Adrenal gland (tissue), 9 donors: ENCODE measurements at regions not wholly inside any gene's neighbourhood (a gene's known extent, or its start where the extent isn't known, plus 50 kb on each side); places are given as distances from the start of the nearest gene placed in this dataset.

Experiments used
- DNase-seq, 7 donors: peaks; one replicate each; pipeline ENCODE4 v3.0.0-alpha.2; 2019 to 2020
- H3K27ac ChIP-seq, 5 donors: fragments of 200-600 bp; sonication (generic) in 4 of 5; 1 replicate in 3 of 5; 2 replicates in 2 of 5; pipeline versions ENCODE4 v1.5.1 to v1.8.0; 2016 to 2020; ENCODE audit warnings: mild to moderate bottlenecking in 1 of 5
- H3K27me3 ChIP-seq: fragments of 200-600 bp; 2 replicates; pipeline ENCODE4 v1.8.0; 2021
- H3K36me3 ChIP-seq, 2 donors: fragments of 200-600 bp; replicated peaks in 1 of 2; 1 replicate in 1 of 2; 2 replicates in 1 of 2; pipeline versions ENCODE4 v1.5.1 to v1.8.0; 2018 to 2022
- H3K4me1 ChIP-seq, 2 donors: fragments of 200-600 bp; replicated peaks in 1 of 2; 1 replicate in 1 of 2; 2 replicates in 1 of 2; pipeline versions ENCODE4 v1.5.1 to v1.8.0; 2018 to 2021
- H3K4me3 ChIP-seq, 4 donors: fragments of 200-600 bp; sonication (generic) in 3 of 4; one replicate each; pipeline ENCODE4 v1.5.1; 2016 to 2018
- H3K9me3 ChIP-seq, 3 donors: fragments of 200-600 bp; sonication (generic) in 1 of 3; replicated peaks in 1 of 3; 1 replicate in 2 of 3; 2 replicates in 1 of 3; pipeline versions ENCODE4 v1.5.1 to v1.8.0; 2016 to 2021
- POLR2A ChIP-seq, 2 donors: fragments of 450-650 bp; IDR thresholded peaks; one replicate each; pipeline ENCODE4 v1.6.1; 2017; ENCODE audit warnings: antibody characterized with exemption in 2 of 2, mild to moderate bottlenecking in 2 of 2, moderate library complexity in 1 of 2
- WGBS, 4 donors: extraction: QIAGEN DNeasy Blood & Tissue Kit in 2 of 4; methylation state at CpG; one replicate each; pipeline versions ENCODE4 v1.1.5 to v1.1.7; 2013 to 2017; 5-methylcytosine and 5-hydroxymethylcytosine counted together
- intact Hi-C, 2 donors: fragments of 100-400 bp; cut with DNase I; formaldehyde crosslinking; loops; one replicate each; pipeline versions ENCODE4 v1.14.1 to v1.15.0; 2022 to 2023
- TF ChIP-seq, protein P1 (sequence below), 6 experiments: fragments of 450-650 bp in 4 of 6; fragments of 200-600 bp in 2 of 6; sonication (generic) in 1 of 6; IDR thresholded peaks; 1 replicate in 5 of 6; 2 replicates in 1 of 6; pipeline versions ENCODE4 v1.5.1 to v1.8.0; 2016 to 2021; ENCODE audit warnings: antibody characterized with exemption in 6 of 6, mild to moderate bottlenecking in 2 of 6, moderate library complexity in 1 of 6
- donor health status: healthy with polysubstance abuse.
- donor health status: Bipolar disorder and iron deficiency.
- donor health status: DM: yes; HTN: yes; CAD: no.
- donor health status: DM: no; HTN: no; CAD: no.
- donor health status: DM: no; HTN: no; CAD: no.

DNA sequence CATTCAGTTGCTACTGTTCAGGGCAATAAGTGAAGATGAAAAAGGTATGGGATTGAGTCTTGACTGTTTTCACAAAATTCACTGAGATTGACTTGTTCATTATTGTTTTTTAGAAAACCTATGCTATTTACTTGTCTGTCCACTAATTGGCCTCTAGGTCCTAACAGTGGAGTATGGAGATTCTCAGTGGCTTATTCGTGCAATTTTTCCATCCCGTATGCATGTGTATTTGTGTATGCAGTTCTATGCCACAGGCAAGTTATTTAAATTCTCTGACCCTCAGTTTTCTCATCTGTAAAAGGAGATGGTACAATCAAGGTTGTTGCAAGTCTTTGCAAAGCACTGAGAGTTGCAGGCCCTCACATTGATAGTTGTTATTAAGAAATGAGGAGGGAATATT lies 151.0 kb downstream of the BBOX1 start:
- no peaks in the 10 kb centered on the region for H3K9me3 ChIP-seq
- no peak overlapping the region for H3K27ac ChIP-seq
- WGBS, 4 donors = 95 to 99% (median 97%) methylated on average over 2 of the region's 2 CpGs
- no peaks in the 10 kb centered on the region for H3K27me3 ChIP-seq
- peaks cover 12 to 17% of the 10 kb centered on the region in 2 donors for H3K4me1 ChIP-seq
- no peak for DNase-seq
- H3K4me3 ChIP-seq = no peak overlapping the region
- no peak for TF ChIP-seq POLR2A (IDR thresholded peaks at IDR 0.05)
- TF ChIP-seq, protein P1, sequence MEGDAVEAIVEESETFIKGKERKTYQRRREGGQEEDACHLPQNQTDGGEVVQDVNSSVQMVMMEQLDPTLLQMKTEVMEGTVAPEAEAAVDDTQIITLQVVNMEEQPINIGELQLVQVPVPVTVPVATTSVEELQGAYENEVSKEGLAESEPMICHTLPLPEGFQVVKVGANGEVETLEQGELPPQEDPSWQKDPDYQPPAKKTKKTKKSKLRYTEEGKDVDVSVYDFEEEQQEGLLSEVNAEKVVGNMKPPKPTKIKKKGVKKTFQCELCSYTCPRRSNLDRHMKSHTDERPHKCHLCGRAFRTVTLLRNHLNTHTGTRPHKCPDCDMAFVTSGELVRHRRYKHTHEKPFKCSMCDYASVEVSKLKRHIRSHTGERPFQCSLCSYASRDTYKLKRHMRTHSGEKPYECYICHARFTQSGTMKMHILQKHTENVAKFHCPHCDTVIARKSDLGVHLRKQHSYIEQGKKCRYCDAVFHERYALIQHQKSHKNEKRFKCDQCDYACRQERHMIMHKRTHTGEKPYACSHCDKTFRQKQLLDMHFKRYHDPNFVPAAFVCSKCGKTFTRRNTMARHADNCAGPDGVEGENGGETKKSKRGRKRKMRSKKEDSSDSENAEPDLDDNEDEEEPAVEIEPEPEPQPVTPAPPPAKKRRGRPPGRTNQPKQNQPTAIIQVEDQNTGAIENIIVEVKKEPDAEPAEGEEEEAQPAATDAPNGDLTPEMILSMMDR (IDR thresholded peaks at IDR 0.05) = no peak
- intact Hi-C loops = no loop called here
- no peaks in the 10 kb centered on the region for H3K36me3 ChIP-seq

DNA sequence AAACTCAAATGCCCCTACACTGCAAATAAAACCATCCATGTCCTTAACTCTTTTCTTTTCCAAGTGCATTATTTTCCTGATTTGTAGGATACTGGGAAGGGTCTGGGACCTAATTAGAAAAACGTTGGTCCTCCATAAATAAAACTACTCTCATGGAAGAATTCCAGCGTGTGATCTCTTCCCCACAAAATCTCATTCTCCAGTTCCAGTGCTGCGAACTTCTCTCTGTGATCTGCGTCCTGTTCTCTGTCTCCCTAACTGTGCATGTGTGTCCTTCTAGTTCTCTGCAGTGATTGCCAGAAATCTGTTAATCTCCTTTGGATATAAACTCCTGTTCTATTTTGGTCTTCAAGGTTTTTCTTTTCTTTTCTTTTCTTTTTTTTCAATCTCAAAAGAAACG lies 148.1 kb downstream of the BBOX1 start:
- intact Hi-C loops = loop anchor here (5.0 to 10.0 kb wide), 4 partner anchors 46 to 294 kb away; partner anchors contain the start of gene CCDC34 (in 1 of the 2)
- Histone ChIP-seq H3K4me3 (no peak overlapping the region), H3K4me1 (peaks cover 10 to 17% of the 10 kb centered on the region in 2 donors), H3K27ac (no peak overlapping the region), H3K9me3 (no peaks in the 10 kb centered on the region), H3K27me3 (no peaks in the 10 kb centered on the region), H3K36me3 (no peaks in the 10 kb centered on the region)
- 26 to 37% (median 32%) methylated on average over 5 of the region's 5 CpGs for WGBS, 4 donors
- TF ChIP-seq POLR2A (IDR thresholded peaks at IDR 0.05) = peak in 1 of 2 donors; percentile 28
- TF ChIP-seq, protein P1 (IDR thresholded peaks at IDR 0.05) = no peak
- DNase-seq = no peak

DNA sequence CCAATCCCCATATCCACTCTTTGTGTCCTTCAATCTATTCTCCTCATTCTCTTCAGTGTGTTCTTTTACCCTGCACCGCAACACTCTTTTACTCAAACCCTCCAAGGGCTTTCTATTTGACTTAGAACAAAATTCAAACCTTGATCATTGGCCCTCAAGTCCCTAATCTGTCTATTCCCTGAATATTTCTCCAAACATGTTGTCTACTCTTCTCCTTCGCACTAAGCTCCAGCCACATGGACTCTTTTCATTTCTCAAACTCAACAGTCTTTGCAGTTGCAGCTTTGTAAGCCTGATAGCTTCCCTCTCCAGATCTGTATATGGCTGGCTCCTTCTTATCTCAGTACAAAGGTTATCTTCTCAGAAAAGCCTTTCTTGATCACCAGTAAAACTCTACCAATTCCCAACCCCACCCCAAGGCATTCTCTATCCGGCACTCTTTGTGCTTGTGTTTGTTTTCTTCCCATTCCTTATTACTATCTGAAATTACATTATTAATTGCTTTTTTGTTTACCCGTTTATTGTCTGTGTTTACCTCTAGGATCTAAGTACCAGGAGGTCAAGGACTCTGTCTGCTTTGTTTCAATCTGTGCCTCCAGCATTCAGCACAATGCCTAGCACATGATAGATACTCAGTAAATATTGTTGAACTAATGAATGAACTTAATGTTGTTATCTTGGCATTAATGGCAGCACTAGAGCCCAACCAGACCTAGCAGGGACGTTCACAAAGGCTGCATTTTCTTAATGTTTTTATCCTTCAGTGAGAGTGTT lies 147.4 kb downstream of the BBOX1 start:
- Histone ChIP-seq H3K27ac (no peak overlapping the region), H3K4me1 (peaks cover 10 to 17% of the 10 kb centered on the region in 2 donors), H3K36me3 (no peaks in the 10 kb centered on the region), H3K9me3 (no peaks in the 10 kb centered on the region), H3K4me3 (no peak overlapping the region), H3K27me3 (no peaks in the 10 kb centered on the region)
- no peak for DNase-seq
- TF ChIP-seq, protein P1 (IDR thresholded peaks at IDR 0.05) = no peak
- TF ChIP-seq POLR2A (IDR thresholded peaks at IDR 0.05) = no peak
- WGBS, 4 donors = 54 to 59% (median 56%) methylated on average over 5 of the region's 5 CpGs
- intact Hi-C loops = loop anchor here (5.0 to 10.0 kb wide), 4 partner anchors 47 to 294 kb away; partner anchors contain the start of gene CCDC34 (in 1 of the 2)

DNA sequence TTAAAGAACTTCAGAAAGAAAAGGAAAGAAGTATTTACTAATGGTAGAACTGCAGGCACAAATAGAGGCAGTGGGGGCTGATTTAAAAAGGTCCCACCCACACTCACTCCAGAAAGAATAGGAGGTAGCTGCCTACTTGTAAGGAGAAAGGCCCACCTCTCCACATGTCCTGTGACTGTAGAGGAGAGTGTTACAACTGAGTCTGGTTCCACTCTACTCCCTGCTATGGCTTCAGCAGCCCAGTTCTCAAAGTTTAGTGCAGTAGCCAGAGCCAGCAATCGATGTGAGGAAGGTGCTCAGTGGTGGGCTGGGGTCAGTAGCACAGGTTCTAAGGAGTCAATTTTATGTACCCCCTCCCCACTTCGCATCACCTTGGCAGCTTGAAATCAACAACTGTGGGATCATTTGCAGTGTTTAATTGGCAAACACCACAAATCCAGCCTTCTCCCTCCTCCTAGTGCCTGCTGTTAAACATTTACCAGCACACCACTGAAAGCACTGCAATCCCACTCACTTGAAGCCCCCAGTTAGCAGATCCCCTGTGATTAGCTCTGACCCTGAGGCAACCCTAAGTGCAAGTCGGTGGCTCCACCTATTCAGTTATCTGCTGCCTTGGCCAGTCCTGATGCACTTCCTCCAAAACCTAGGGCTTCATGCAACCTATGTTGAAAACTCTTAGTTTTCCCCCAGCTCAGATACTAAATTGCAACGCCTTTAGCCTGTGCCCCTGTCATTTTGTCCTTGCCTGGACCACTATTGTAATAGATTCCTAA lies 146.6 kb downstream of the BBOX1 start:
- WGBS, 4 donors = 75 to 77% (median 76%) methylated on average over 4 of the region's 4 CpGs
- Histone ChIP-seq H3K9me3 (no peaks in the 10 kb centered on the region), H3K27me3 (no peaks in the 10 kb centered on the region), H3K4me1 (peaks cover 10 to 17% of the 10 kb centered on the region in 2 donors), H3K4me3 (no peak overlapping the region), H3K36me3 (no peaks in the 10 kb centered on the region), H3K27ac (no peak overlapping the region)
- DNase-seq = no peak
- TF ChIP-seq, protein P1 (IDR thresholded peaks at IDR 0.05) = no peak
- no peak for TF ChIP-seq POLR2A (IDR thresholded peaks at IDR 0.05)
- intact Hi-C loops = loop anchor here (5.0 to 10.0 kb wide), 4 partner anchors 48 to 295 kb away; partner anchors contain the start of gene CCDC34 (in 1 of the 2)
